Adrenal gland (tissue), 5 donors: ENCODE measurements at regions not wholly inside any gene's neighbourhood (a gene's known extent, or its start where the extent isn't known, plus 50 kb on each side); places are given as distances from the start of the nearest gene placed in this dataset.

Source experiments
- POLR2A ChIP-seq, 2 donors: fragments of 450-650 bp; IDR thresholded peaks; one replicate each; pipeline ENCODE4 v1.6.1; 2017; ENCODE audit warnings: antibody characterized with exemption in 2 of 2, mild to moderate bottlenecking in 2 of 2, moderate library complexity in 1 of 2
- TF ChIP-seq, protein P1 (sequence below), 6 experiments: fragments of 450-650 bp in 4 of 6; fragments of 200-600 bp in 2 of 6; sonication (generic) in 1 of 6; IDR thresholded peaks; 1 replicate in 5 of 6; 2 replicates in 1 of 6; pipeline versions ENCODE4 v1.5.1 to v1.8.0; 2016 to 2021; ENCODE audit warnings: antibody characterized with exemption in 6 of 6, mild to moderate bottlenecking in 2 of 6, moderate library complexity in 1 of 6
- donor health status: DM: no; HTN: no; CAD: no.

GRCh38 chr19:33946535-33947264, 150.0 kb downstream of the KCTD15 start:
- TF ChIP-seq, protein P1, sequence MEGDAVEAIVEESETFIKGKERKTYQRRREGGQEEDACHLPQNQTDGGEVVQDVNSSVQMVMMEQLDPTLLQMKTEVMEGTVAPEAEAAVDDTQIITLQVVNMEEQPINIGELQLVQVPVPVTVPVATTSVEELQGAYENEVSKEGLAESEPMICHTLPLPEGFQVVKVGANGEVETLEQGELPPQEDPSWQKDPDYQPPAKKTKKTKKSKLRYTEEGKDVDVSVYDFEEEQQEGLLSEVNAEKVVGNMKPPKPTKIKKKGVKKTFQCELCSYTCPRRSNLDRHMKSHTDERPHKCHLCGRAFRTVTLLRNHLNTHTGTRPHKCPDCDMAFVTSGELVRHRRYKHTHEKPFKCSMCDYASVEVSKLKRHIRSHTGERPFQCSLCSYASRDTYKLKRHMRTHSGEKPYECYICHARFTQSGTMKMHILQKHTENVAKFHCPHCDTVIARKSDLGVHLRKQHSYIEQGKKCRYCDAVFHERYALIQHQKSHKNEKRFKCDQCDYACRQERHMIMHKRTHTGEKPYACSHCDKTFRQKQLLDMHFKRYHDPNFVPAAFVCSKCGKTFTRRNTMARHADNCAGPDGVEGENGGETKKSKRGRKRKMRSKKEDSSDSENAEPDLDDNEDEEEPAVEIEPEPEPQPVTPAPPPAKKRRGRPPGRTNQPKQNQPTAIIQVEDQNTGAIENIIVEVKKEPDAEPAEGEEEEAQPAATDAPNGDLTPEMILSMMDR (IDR thresholded peaks at IDR 0.05): no peak
- TF ChIP-seq POLR2A (IDR thresholded peaks at IDR 0.05): no peak
